Panc1 (cell line): ENCODE measurements at regions not wholly inside any gene's neighbourhood (a gene's known extent, or its start where the extent isn't known, plus 50 kb on each side); places are given as distances from the start of the nearest gene placed in this dataset.

Source experiments
- ATAC-seq: fragments of 200-7000 bp; cut with Tn5 transposase; 2 replicates; pipeline ENCODE4 v1.9.1; 2020; ENCODE audit warnings: mild to moderate bottlenecking, moderate library complexity
- BruUV-seq: library from RNA; stranded (reverse); fragments of 400-500 nt; replicated peaks from 2 replicates; lab custom pipeline; 2021; lab: Mats Ljungman, UMichigan
- CTCF ChIA-PET: fragments of 300-600 bp; sonication (Branson Sonifier 250); formaldehyde crosslinking; loops from one replicate; lab custom pipeline; 2022; ENCODE audit warnings: antibody characterized with exemption; lab: Charles Lee
- POLR2A ChIA-PET: fragments of 300-600 bp; sonication (Branson Sonifier 250); formaldehyde crosslinking; loops from one replicate; lab custom pipeline; 2022; ENCODE audit warnings: antibody characterized with exemption; lab: Charles Lee
- DNase-seq: peaks from one replicate; pipeline ENCODE4 v3.0.0-alpha.2; 2010; ENCODE audit warnings: low read depth, low spot score
- H3K27ac ChIP-seq: 2 replicates; pipeline ENCODE4 v1.5.1; 2011; ENCODE audit warnings: mild to moderate bottlenecking, low read length, inconsistent platforms
- H3K27me3 ChIP-seq: fragments of 200-500 bp; sonication (Bioruptor generic); 2 replicates; pipeline ENCODE4 v1.6.0; 2014; ENCODE audit warnings: low read length, inconsistent platforms; ENCODE audit not compliant: control insufficient read depth, insufficient read depth
- H3K36me3 ChIP-seq: fragments of 200-500 bp; sonication (Bioruptor generic); 2 replicates; pipeline ENCODE4 v1.5.1; 2014; ENCODE audit warnings: inconsistent platforms, mild to moderate bottlenecking, low read length, moderate library complexity; ENCODE audit not compliant: control insufficient read depth, insufficient read depth
- H3K4me1 ChIP-seq: 2 replicates; pipeline ENCODE4 v1.5.1; 2011; ENCODE audit warnings: inconsistent platforms, mild to moderate bottlenecking, low read length, moderate library complexity; ENCODE audit not compliant: control insufficient read depth, insufficient read depth
- H3K4me3 ChIP-seq, 2 experiments: 2 replicates each; pipeline ENCODE4 v1.5.1; 2011 to 2012; ENCODE audit warnings: low read depth in 2 of 2, low read length in 2 of 2, mild to moderate bottlenecking in 2 of 2, inconsistent platforms in 1 of 2, moderate library complexity in 1 of 2
- H3K9me3 ChIP-seq: fragments of 200-500 bp; sonication (Bioruptor generic); 2 replicates; pipeline ENCODE4 v1.5.1; 2014; ENCODE audit warnings: low read depth, mild to moderate bottlenecking, inconsistent platforms, low read length, moderate library complexity; ENCODE audit not compliant: control insufficient read depth, insufficient read depth
- POLR2AphosphoS5 ChIP-seq: IDR thresholded peaks from 2 replicates; pipeline ENCODE4 v1.6.1; 2012; ENCODE audit warnings: mild to moderate bottlenecking, low read depth, low read length, moderate library complexity
- SIN3A ChIP-seq: IDR thresholded peaks from 2 replicates; pipeline ENCODE4 v1.6.1; 2012; ENCODE audit warnings: low read depth, mild to moderate bottlenecking, low read length, moderate library complexity, borderline replicate concordance; ENCODE audit not compliant: insufficient read depth
- TCF7L2 ChIP-seq: IDR thresholded peaks from 2 replicates; pipeline ENCODE4 v1.6.1; 2011; ENCODE audit warnings: mild to moderate bottlenecking, low read depth, low read length, inconsistent platforms
- in situ Hi-C: cut with HindIII; loops from 2 replicates; pipeline ENCODE4 v1.10.0; 2016; ENCODE audit warnings: low sequenced_read_pairs, low pct_unique_long_range_greater_than_20kb
- intact Hi-C: fragments of 100-400 bp; cut with micrococcal nuclease; formaldehyde crosslinking; loops from one replicate; pipeline ENCODE4 v1.10.0; 2022; ENCODE audit not compliant: unreplicated experiment
- TF ChIP-seq, protein P1 (sequence below): fragments of 450-650 bp; IDR thresholded peaks from 2 replicates; pipeline ENCODE4 v1.5.1; 2017; ENCODE audit warnings: mild to moderate bottlenecking
- TF ChIP-seq, protein P2 (sequence below), 2 experiments: IDR thresholded peaks; 2 replicates each; pipeline ENCODE4 v1.6.1; 2011 to 2012; ENCODE audit warnings: low read depth in 2 of 2, control low read depth in 1 of 2, low read length in 1 of 2, mild to moderate bottlenecking in 1 of 2, moderate library complexity in 1 of 2; ENCODE audit not compliant: insufficient read depth in 1 of 2

DNA sequence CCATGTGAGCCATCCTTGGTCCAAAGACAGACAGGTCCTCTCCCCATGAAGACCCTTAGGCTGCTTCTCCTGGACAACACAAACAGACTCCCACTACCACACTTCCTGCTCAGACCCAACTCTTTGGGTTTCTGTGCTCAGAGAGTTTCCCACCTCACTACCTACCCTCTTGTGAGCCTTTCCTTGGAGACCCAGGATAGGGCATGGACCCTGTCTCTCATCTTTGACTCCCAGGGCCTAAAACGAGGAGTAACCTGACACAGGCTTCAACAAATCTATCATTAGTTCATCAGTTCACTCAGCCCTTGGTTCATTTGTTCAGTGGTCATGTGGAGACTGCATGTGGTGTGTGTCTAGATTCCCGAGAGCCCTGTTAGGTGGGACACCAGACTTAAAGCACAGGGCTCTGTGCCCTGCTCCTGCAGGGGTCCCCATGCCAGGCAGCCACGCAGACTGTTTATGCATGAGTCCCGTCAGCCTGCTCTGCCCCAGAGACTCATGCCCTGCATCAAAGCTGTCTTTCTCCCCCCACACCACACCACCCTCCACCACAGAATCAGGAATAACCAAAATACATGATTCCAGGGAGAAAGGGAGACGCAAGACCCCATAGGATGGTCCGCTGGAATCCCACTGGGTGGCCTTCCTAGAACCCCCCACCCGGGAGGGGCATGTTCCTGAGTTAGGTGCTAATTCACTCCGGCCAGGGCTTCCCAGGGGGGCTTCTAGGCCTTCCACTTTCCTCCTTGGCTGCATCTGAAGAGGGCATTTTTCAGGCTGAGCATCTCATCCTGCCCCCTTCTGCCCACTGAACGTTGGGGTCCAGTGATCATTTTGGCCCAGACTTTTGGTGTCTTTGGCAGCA, 100.2 kb upstream of the TEX51 start:
- ChIA-PET POLR2A (interaction anchor here (0.6 kb wide), 1 partner anchor 21 kb away, joined by 11 read pairs; no protein-coding TSS in a partner anchor), CTCF (no interaction called here)
- in situ Hi-C loops, result no loop called here
- intact Hi-C loops, result no loop called here
- Histone ChIP-seq H3K4me3 (no peak overlapping the region), H3K9me3 (no peaks in the 10 kb centered on the region), H3K27ac (no peak overlapping the region), H3K27me3 (peaks cover 4% of the 10 kb centered on the region; the same call in 1 of the 2 replicates), H3K36me3 (no peaks in the 10 kb centered on the region), H3K4me1 (no peaks in the 10 kb centered on the region)
- DNase-seq, result no peak
- no peak for ATAC-seq
- BruUV-seq, result no TSS peak
- TF ChIP-seq TCF7L2 (no peak), SIN3A (no peak), POLR2AphosphoS5 (no peak)
- TF ChIP-seq, protein P1, sequence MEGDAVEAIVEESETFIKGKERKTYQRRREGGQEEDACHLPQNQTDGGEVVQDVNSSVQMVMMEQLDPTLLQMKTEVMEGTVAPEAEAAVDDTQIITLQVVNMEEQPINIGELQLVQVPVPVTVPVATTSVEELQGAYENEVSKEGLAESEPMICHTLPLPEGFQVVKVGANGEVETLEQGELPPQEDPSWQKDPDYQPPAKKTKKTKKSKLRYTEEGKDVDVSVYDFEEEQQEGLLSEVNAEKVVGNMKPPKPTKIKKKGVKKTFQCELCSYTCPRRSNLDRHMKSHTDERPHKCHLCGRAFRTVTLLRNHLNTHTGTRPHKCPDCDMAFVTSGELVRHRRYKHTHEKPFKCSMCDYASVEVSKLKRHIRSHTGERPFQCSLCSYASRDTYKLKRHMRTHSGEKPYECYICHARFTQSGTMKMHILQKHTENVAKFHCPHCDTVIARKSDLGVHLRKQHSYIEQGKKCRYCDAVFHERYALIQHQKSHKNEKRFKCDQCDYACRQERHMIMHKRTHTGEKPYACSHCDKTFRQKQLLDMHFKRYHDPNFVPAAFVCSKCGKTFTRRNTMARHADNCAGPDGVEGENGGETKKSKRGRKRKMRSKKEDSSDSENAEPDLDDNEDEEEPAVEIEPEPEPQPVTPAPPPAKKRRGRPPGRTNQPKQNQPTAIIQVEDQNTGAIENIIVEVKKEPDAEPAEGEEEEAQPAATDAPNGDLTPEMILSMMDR, result no peak
- TF ChIP-seq, protein P2, sequence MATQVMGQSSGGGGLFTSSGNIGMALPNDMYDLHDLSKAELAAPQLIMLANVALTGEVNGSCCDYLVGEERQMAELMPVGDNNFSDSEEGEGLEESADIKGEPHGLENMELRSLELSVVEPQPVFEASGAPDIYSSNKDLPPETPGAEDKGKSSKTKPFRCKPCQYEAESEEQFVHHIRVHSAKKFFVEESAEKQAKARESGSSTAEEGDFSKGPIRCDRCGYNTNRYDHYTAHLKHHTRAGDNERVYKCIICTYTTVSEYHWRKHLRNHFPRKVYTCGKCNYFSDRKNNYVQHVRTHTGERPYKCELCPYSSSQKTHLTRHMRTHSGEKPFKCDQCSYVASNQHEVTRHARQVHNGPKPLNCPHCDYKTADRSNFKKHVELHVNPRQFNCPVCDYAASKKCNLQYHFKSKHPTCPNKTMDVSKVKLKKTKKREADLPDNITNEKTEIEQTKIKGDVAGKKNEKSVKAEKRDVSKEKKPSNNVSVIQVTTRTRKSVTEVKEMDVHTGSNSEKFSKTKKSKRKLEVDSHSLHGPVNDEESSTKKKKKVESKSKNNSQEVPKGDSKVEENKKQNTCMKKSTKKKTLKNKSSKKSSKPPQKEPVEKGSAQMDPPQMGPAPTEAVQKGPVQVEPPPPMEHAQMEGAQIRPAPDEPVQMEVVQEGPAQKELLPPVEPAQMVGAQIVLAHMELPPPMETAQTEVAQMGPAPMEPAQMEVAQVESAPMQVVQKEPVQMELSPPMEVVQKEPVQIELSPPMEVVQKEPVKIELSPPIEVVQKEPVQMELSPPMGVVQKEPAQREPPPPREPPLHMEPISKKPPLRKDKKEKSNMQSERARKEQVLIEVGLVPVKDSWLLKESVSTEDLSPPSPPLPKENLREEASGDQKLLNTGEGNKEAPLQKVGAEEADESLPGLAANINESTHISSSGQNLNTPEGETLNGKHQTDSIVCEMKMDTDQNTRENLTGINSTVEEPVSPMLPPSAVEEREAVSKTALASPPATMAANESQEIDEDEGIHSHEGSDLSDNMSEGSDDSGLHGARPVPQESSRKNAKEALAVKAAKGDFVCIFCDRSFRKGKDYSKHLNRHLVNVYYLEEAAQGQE (IDR thresholded peaks at IDR 0.05; ENCODE audit: insufficient read depth in 1 of 2, low read depth in 2 of 2, low read length in 1 of 2), result no peak

DNA sequence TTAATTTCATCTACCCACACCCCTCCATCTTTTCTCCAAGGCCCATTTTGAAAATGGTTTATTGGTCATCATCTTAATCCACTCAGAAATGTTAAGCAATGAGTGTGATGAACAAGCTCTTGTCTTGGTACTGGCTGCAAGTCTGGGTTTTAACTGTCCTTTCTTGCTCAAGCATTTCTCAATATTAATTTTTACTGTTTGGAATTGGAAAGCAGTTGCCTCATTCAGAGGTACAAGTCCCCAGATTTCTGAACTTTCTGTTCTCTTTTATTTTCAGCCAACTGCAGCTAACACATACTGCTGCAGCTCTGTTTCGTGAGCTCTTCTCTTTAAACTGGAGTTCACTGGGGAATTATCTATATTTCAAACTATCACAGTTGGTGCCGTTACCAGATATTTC, 99.4 kb upstream of the TEX51 start:
- no peaks in the 10 kb centered on the region for H3K4me1 ChIP-seq
- intact Hi-C loops (no loop called here), in situ Hi-C loops (no loop called here)
- H3K36me3 ChIP-seq, result no peaks in the 10 kb centered on the region
- peaks cover 4% of the 10 kb centered on the region; the same call in 1 of the 2 replicates for H3K27me3 ChIP-seq
- TF ChIP-seq, protein P1, result no peak
- TF ChIP-seq, protein P2 (IDR thresholded peaks at IDR 0.05; ENCODE audit: insufficient read depth in 1 of 2, low read depth in 2 of 2, low read length in 1 of 2), result no peak
- TF ChIP-seq POLR2AphosphoS5, result no peak
- TF ChIP-seq TCF7L2, result no peak
- no peak for TF ChIP-seq SIN3A
- BruUV-seq, result no TSS peak
- no peaks in the 10 kb centered on the region for H3K9me3 ChIP-seq
- ATAC-seq (no peak), DNase-seq (no peak)
- no peak overlapping the region for H3K27ac ChIP-seq
- no peak overlapping the region for H3K4me3 ChIP-seq
- CTCF ChIA-PET, result no interaction called here
- POLR2A ChIA-PET, result interaction anchor here (0.6 kb wide), 1 partner anchor 22 kb away, joined by 11 read pairs; no protein-coding TSS in a partner anchor
